ENCODE measurements at regions not wholly inside any gene's neighbourhood (a gene's known extent, or its start where the extent isn't known, plus 50 kb on each side); places are given as distances from the start of the nearest gene placed in this dataset.

DNA sequence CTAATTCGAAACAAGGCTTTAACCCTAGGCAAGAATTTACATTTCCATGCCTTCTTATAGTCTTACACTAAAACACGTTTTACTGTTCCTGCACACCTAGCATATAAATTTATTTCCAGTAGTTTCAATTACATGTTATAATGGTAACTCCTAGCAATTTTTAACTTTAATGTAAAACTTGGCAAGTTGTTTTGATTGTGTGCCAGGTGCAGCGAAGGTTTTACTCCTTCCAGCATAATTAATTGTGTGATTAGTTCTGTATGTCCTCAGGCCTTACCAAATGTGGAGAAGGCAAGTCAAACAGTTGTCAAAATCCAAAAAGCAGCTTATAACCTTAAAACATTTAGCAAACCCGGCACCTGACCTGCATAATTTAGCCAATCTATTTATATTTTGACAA, 114.8 kb downstream of the KCNK1 start:
- TF ChIP-seq POLR2A (IDR thresholded peaks at IDR 0.05; ENCODE audit: low read length) (no peak), GATA1 (IDR thresholded peaks at IDR 0.05; ENCODE audit: low read depth, low read length) (no peak)
